SK-N-SH treated with all-trans-retinoic acid at 6 μM for 48 hours (cell line): ENCODE measurements at regions not wholly inside any gene's neighbourhood (a gene's known extent, or its start where the extent isn't known, plus 50 kb on each side); places are given as distances from the start of the nearest gene placed in this dataset.

Experiments used
- ATAC-seq: fragments of 200-7000 bp; cut with Tn5 transposase; 3 replicates; pipeline ENCODE4 v1.9.1; 2020; ENCODE audit warnings: mild to moderate bottlenecking, moderate library complexity
- ARNTL ChIP-seq: fragments of 450-650 bp; formaldehyde crosslinking; IDR thresholded peaks from 2 replicates; pipeline ENCODE4 v1.5.0; 2020; ENCODE audit warnings: low read depth, mild to moderate bottlenecking, moderate library complexity, borderline replicate concordance
- BACH2 ChIP-seq: fragments of 250-450 bp; sonication (Bioruptor Pico); IDR thresholded peaks from 2 replicates; pipeline ENCODE4 v1.9.0; 2021; ENCODE audit warnings: mild to moderate bottlenecking, borderline replicate concordance
- CSDC2 ChIP-seq: fragments of 250-450 bp; sonication (Bioruptor Pico); IDR thresholded peaks from 2 replicates; pipeline ENCODE4 v1.5.0; 2020; ENCODE audit warnings: mild to moderate bottlenecking, moderate library complexity
- GLIS3 ChIP-seq: fragments of 250-450 bp; sonication (Bioruptor Pico); IDR thresholded peaks from 2 replicates; pipeline ENCODE4 v1.5.0; 2020; ENCODE audit warnings: mild to moderate bottlenecking, moderate library complexity
- ISL1 ChIP-seq: fragments of 250-450 bp; sonication (Bioruptor Pico); IDR thresholded peaks from 2 replicates; pipeline ENCODE4 v2.1.2; 2022; ENCODE audit warnings: mild to moderate bottlenecking, moderate library complexity
- OSR1 ChIP-seq: fragments of 250-450 bp; sonication (Bioruptor Pico); IDR thresholded peaks from 2 replicates; pipeline ENCODE4 v1.8.0; 2022; ENCODE audit warnings: moderate library complexity, mild to moderate bottlenecking, inconsistent platforms
- PPARA ChIP-seq: fragments of 250-450 bp; sonication (Bioruptor Pico); IDR thresholded peaks from 2 replicates; pipeline ENCODE4 v1.5.0; 2020; ENCODE audit warnings: mild to moderate bottlenecking, borderline replicate concordance
- RARB ChIP-seq: fragments of 250-450 bp; sonication (Bioruptor Pico); IDR thresholded peaks from 2 replicates; pipeline ENCODE4 v1.8.0; 2021; ENCODE audit warnings: mild to moderate bottlenecking, moderate library complexity
- SNAI2 ChIP-seq: fragments of 250-450 bp; sonication (Bioruptor Pico); IDR thresholded peaks from 2 replicates; pipeline ENCODE4 v1.5.0; 2020; ENCODE audit warnings: mild to moderate bottlenecking, moderate library complexity
- TCF4 ChIP-seq: fragments of 250-450 bp; sonication (Bioruptor Pico); IDR thresholded peaks from 2 replicates; pipeline ENCODE4 v1.8.0; 2021; ENCODE audit warnings: mild to moderate bottlenecking, moderate library complexity, borderline replicate concordance
- TOX ChIP-seq: fragments of 250-450 bp; sonication (Bioruptor Pico); IDR thresholded peaks from 2 replicates; pipeline ENCODE4 v1.8.0; 2021; ENCODE audit warnings: mild to moderate bottlenecking, moderate library complexity, borderline replicate concordance
- ZFP3 ChIP-seq: fragments of 250-450 bp; sonication (Bioruptor Pico); IDR thresholded peaks from 2 replicates; pipeline ENCODE4 v1.5.0; 2020; ENCODE audit warnings: mild to moderate bottlenecking, moderate library complexity
- ZFP30 ChIP-seq: fragments of 450-650 bp; formaldehyde crosslinking; IDR thresholded peaks from 2 replicates; pipeline ENCODE4 v1.5.0; 2022; ENCODE audit warnings: mild to moderate bottlenecking, moderate library complexity
- ZNF565 ChIP-seq: fragments of 450-650 bp; formaldehyde crosslinking; conservative IDR thresholded peaks from 2 replicates; pipeline ENCODE4 v1.5.0; 2020; ENCODE audit warnings: low read depth, mild to moderate bottlenecking, moderate library complexity
- ZNF70 ChIP-seq: fragments of 450-650 bp; formaldehyde crosslinking; IDR thresholded peaks from 2 replicates; pipeline ENCODE4 v1.5.0; 2020; ENCODE audit warnings: mild to moderate bottlenecking, moderate library complexity
- ZNF8 ChIP-seq: fragments of 450-650 bp; formaldehyde crosslinking; IDR thresholded peaks from 2 replicates; pipeline ENCODE4 v1.5.0; 2020; ENCODE audit warnings: mild to moderate bottlenecking, moderate library complexity
- TF ChIP-seq, protein P1 (sequence below): fragments of 250-450 bp; sonication (Bioruptor Pico); IDR thresholded peaks from 2 replicates; pipeline ENCODE4 v1.5.1; 2021; ENCODE audit warnings: mild to moderate bottlenecking, moderate library complexity
- TF ChIP-seq, protein P2 (sequence below): fragments of 250-450 bp; sonication (Bioruptor Pico); IDR thresholded peaks from 2 replicates; pipeline ENCODE4 v1.5.0; 2020; ENCODE audit warnings: mild to moderate bottlenecking, moderate library complexity
- TF ChIP-seq, protein P3 (sequence below): fragments of 250-450 bp; sonication (Bioruptor Pico); IDR thresholded peaks from 2 replicates; pipeline ENCODE4 v1.5.1; 2020; ENCODE audit warnings: low read depth, mild to moderate bottlenecking, moderate library complexity
- TF ChIP-seq, protein P4 (sequence below): fragments of 250-450 bp; sonication (Bioruptor Pico); IDR thresholded peaks from 2 replicates; pipeline ENCODE4 v1.8.0; 2020; ENCODE audit warnings: mild to moderate bottlenecking, moderate library complexity, borderline replicate concordance

DNA sequence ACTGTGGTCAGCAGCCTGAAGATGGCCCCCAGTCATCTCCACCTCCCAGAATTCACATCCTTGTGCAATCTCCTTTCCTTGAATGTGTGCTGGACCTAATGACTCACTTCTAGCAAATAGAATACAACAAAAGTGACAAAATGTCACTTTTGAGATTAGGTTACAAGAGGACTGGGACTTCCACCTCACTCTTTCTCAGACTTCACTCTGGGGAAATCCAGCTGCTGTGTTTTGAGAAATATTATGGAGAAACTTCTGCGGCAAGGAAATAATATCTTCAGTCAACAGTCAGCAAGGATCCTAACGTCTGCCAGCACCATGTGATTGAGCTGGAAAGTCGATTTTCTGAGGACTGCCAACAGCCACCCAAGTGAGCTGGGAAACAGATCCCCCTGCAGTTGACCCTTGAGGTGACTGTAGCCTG lies 70.5 kb upstream of the GADD45A start (continued):
- TF ChIP-seq GLIS3 (CRISPR knock-in tag): no peak
- TF ChIP-seq ZFP30 (CRISPR knock-in tag): no peak
- no peak for TF ChIP-seq ARNTL
- TF ChIP-seq OSR1: no peak
- TF ChIP-seq, protein P1, sequence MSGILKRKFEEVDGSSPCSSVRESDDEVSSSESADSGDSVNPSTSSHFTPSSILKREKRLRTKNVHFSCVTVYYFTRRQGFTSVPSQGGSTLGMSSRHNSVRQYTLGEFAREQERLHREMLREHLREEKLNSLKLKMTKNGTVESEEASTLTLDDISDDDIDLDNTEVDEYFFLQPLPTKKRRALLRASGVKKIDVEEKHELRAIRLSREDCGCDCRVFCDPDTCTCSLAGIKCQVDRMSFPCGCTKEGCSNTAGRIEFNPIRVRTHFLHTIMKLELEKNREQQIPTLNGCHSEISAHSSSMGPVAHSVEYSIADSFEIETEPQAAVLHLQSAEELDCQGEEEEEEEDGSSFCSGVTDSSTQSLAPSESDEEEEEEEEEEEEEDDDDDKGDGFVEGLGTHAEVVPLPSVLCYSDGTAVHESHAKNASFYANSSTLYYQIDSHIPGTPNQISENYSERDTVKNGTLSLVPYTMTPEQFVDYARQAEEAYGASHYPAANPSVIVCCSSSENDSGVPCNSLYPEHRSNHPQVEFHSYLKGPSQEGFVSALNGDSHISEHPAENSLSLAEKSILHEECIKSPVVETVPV: no peak
- TF ChIP-seq CSDC2: no peak
- TF ChIP-seq, all 23 proteins: peak for 0

DNA sequence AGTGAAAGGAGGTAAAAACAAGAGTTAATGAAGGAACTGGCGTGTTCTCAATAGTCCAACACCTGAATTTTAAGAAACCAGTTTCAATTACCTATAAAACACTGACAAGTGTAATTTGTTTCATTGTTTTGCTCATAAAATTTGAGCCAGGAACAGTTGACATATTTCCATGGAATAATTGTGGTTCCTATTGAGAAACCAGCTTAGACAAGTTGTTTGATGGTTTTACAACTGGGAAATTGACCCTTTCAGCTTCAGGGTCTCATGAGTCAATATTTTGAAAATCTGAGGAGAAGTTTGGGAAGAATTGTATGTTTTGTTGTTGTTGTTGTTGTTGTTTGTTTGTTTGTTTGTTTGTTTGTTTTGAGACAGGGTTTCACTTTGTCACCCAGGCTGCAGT lies 69.1 kb upstream of the GADD45A start:
- ATAC-seq: no peak
- no peak for TF ChIP-seq OSR1
- TF ChIP-seq, protein P1: no peak
- no peak for TF ChIP-seq ZNF8 (CRISPR knock-in tag)
- no peak for TF ChIP-seq CSDC2
- TF ChIP-seq TCF4 (CRISPR knock-in tag): no peak
- no peak for TF ChIP-seq GLIS3 (CRISPR knock-in tag)
- TF ChIP-seq, protein P2, sequence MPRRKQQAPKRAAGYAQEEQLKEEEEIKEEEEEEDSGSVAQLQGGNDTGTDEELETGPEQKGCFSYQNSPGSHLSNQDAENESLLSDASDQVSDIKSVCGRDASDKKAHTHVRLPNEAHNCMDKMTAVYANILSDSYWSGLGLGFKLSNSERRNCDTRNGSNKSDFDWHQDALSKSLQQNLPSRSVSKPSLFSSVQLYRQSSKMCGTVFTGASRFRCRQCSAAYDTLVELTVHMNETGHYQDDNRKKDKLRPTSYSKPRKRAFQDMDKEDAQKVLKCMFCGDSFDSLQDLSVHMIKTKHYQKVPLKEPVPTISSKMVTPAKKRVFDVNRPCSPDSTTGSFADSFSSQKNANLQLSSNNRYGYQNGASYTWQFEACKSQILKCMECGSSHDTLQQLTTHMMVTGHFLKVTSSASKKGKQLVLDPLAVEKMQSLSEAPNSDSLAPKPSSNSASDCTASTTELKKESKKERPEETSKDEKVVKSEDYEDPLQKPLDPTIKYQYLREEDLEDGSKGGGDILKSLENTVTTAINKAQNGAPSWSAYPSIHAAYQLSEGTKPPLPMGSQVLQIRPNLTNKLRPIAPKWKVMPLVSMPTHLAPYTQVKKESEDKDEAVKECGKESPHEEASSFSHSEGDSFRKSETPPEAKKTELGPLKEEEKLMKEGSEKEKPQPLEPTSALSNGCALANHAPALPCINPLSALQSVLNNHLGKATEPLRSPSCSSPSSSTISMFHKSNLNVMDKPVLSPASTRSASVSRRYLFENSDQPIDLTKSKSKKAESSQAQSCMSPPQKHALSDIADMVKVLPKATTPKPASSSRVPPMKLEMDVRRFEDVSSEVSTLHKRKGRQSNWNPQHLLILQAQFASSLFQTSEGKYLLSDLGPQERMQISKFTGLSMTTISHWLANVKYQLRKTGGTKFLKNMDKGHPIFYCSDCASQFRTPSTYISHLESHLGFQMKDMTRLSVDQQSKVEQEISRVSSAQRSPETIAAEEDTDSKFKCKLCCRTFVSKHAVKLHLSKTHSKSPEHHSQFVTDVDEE: no peak
- no peak for TF ChIP-seq PPARA (CRISPR knock-in tag)
- no peak for TF ChIP-seq ZNF70 (CRISPR knock-in tag)
- TF ChIP-seq SNAI2: no peak
- TF ChIP-seq ZFP3 (CRISPR knock-in tag): no peak
- no peak for TF ChIP-seq TOX (CRISPR knock-in tag)
- TF ChIP-seq, protein P3, sequence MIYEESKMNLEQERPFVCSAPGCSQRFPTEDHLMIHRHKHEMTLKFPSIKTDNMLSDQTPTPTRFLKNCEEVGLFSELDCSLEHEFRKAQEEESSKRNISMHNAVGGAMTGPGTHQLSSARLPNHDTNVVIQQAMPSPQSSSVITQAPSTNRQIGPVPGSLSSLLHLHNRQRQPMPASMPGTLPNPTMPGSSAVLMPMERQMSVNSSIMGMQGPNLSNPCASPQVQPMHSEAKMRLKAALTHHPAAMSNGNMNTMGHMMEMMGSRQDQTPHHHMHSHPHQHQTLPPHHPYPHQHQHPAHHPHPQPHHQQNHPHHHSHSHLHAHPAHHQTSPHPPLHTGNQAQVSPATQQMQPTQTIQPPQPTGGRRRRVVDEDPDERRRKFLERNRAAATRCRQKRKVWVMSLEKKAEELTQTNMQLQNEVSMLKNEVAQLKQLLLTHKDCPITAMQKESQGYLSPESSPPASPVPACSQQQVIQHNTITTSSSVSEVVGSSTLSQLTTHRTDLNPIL: no peak
- TF ChIP-seq BACH2 (CRISPR knock-in tag): no peak

DNA sequence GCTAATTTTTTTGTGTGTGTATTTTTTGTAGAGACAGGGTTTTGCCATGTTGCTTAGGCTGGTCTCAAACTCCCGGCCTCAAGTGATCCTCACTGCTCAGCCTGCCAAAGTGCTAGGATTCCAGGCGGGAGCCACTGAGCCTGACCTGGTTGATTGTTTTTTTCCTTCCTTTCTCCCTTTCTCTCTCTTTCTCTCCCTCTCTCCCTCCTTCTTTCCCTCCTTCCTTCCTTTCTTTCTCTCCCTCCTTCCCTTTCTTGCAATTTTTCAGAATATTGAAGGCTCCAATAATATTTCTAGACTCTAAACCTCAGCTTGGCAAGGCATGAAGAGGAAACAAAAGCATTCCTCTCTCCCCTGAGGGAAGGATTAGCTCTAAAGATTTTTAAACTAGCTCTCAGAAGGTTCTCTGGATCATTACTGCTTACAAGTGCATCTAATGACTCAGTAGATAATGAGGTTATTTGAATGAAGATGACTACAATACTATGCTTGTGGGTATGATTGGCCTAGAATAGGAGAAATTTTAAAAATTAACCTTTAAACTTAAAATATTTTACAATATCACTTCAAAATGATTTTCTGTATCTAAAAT lies 68.5 kb upstream of the GADD45A start:
- TF ChIP-seq, protein P2: no peak
- TF ChIP-seq ISL1 (CRISPR knock-in tag) (no peak), TCF4 (CRISPR knock-in tag) (no peak), ZNF8 (CRISPR knock-in tag) (no peak), ZNF565 (no peak), PPARA (CRISPR knock-in tag) (no peak), OSR1 (no peak), RARB (CRISPR knock-in tag) (no peak), ZNF70 (CRISPR knock-in tag) (no peak), BACH2 (CRISPR knock-in tag) (no peak)
- TF ChIP-seq, protein P3: no peak
- TF ChIP-seq, protein P4, sequence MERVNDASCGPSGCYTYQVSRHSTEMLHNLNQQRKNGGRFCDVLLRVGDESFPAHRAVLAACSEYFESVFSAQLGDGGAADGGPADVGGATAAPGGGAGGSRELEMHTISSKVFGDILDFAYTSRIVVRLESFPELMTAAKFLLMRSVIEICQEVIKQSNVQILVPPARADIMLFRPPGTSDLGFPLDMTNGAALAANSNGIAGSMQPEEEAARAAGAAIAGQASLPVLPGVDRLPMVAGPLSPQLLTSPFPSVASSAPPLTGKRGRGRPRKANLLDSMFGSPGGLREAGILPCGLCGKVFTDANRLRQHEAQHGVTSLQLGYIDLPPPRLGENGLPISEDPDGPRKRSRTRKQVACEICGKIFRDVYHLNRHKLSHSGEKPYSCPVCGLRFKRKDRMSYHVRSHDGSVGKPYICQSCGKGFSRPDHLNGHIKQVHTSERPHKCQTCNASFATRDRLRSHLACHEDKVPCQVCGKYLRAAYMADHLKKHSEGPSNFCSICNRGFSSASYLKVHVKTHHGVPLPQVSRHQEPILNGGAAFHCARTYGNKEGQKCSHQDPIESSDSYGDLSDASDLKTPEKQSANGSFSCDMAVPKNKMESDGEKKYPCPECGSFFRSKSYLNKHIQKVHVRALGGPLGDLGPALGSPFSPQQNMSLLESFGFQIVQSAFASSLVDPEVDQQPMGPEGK (CRISPR knock-in tag): no peak
- ATAC-seq: no peak
